ENCODE measurements at regions not wholly inside any gene's neighbourhood (a gene's known extent, or its start where the extent isn't known, plus 50 kb on each side); places are given as distances from the start of the nearest gene placed in this dataset.
A peak's percentile ranks its signal among the peaks of the same experiment; 100 is the strongest.

- peak overlapping the region; percentile 12 for H3K4ac ChIP-seq (ENCODE audit: low read depth, low read length)
- no peak overlapping the region for H2AK5ac ChIP-seq (ENCODE audit: low read length)
- no peak overlapping the region for H3K56ac ChIP-seq (ENCODE audit: low read length)
- no peak overlapping the region for H3K4me2 ChIP-seq (ENCODE audit: low read length)
- H2BK15ac ChIP-seq (replicated peaks; ENCODE audit: low read depth), result no peak overlapping the region
- no peaks in the 10 kb centered on the region for H3K4me1 ChIP-seq (ENCODE audit: control insufficient read depth, low read depth, low read length)
- no peak overlapping the region for H3K9ac ChIP-seq (ENCODE audit: low read length)
- H3K79me2 ChIP-seq (ENCODE audit: control insufficient read depth, insufficient read depth, low read length), result no peaks in the 10 kb centered on the region
- no peak overlapping the region for H4K5ac ChIP-seq (ENCODE audit: low read length)
- DNase-seq, result peak; percentile 61
- no peak overlapping the region for H3K27ac ChIP-seq (ENCODE audit: low read depth, low read length)
- H3K36me3 ChIP-seq (ENCODE audit: control insufficient read depth, insufficient read depth, low read length), result no peaks in the 10 kb centered on the region
- H3K27me3 ChIP-seq (ENCODE audit: insufficient read depth, low read length, poor library complexity), result no peaks in the 10 kb centered on the region
- H4K8ac ChIP-seq (ENCODE audit: low read depth, low read length), result no peak overlapping the region
- WGBS (ENCODE audit: extremely low coverage, insufficient coverage, low lambda C conversion rate), result no CpG with 5 or more reads among the region's 1 CpG
- H3K18ac ChIP-seq (ENCODE audit: low read length), result no peak overlapping the region
- H3K79me1 ChIP-seq (ENCODE audit: low read length), result no peaks in the 10 kb centered on the region
- no peak overlapping the region for H3K23ac ChIP-seq (ENCODE audit: low read length)
- no peak overlapping the region for H2BK120ac ChIP-seq (ENCODE audit: low read depth, low read length)
- H3K4me3 ChIP-seq (ENCODE audit: low read length), result no peak overlapping the region
- no peak overlapping the region for H2BK5ac ChIP-seq (ENCODE audit: low read length)
These were observed 241.0 kb upstream of the POF1B start for GRCh38 chrX:85620466-85620865.

DNA sequence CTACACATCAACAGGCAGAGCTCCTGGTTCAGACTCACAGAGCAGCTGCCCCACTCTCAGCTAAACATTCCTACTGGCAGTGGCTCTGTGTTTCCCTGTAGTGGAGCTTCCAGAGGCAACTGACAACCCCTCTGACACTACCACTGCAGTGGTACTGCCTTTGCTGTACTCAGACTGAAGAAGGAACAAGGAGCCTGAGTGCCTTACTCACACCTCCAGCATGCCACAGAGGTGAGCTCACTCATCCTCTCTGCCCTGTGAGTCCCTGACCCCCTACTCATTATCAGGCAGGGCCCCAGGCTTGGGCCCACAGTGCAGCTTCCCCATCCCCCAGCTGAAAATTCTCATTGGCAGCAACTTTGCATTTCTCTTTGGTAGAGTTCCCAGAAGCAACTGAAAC lies 240.5 kb upstream of the POF1B start:
- peak; percentile 94 for DNase-seq

DNA sequence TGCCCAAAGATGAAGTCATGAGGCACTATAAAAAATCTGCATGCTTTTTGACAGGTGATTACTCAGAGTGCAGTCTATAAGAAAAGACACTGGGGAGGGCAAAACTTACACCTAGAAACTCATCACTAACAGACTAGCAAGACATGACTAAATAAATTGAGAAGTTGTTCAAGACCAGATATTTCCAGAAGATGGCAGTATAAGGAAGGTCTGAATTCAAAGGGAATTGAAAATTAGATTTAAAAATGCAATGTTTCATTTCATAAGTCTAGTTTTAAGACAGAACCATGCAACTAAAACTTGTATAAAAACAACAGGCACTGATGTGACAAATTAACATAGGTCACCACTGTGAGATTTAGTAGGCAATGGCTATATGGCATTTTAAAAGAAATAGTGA lies 232.5 kb upstream of the POF1B start:
- Histone ChIP-seq H2BK120ac (ENCODE audit: low read depth, low read length) (no peak overlapping the region), H3K4me2 (ENCODE audit: low read length) (no peak overlapping the region), H2BK5ac (ENCODE audit: low read length) (no peak overlapping the region), H4K8ac (ENCODE audit: low read depth, low read length) (no peak overlapping the region), H3K4ac (ENCODE audit: low read depth, low read length) (no peak overlapping the region), H3K4me3 (ENCODE audit: low read length) (no peak overlapping the region), H2BK15ac (replicated peaks; ENCODE audit: low read depth) (no peak overlapping the region), H3K23ac (ENCODE audit: low read length) (no peak overlapping the region), H3K27ac (ENCODE audit: low read depth, low read length) (no peak overlapping the region), H3K56ac (ENCODE audit: low read length) (no peak overlapping the region), H2AK5ac (ENCODE audit: low read length) (no peak overlapping the region), H3K9ac (ENCODE audit: low read length) (no peak overlapping the region), H3K79me1 (ENCODE audit: low read length) (no peaks in the 10 kb centered on the region), H3K27me3 (ENCODE audit: insufficient read depth, low read length, poor library complexity) (no peaks in the 10 kb centered on the region), H3K36me3 (ENCODE audit: control insufficient read depth, insufficient read depth, low read length) (no peaks in the 10 kb centered on the region), H3K18ac (ENCODE audit: low read length) (no peak overlapping the region), H4K5ac (ENCODE audit: low read length) (no peak overlapping the region), H3K79me2 (ENCODE audit: control insufficient read depth, insufficient read depth, low read length) (no peaks in the 10 kb centered on the region), H3K4me1 (ENCODE audit: control insufficient read depth, low read depth, low read length) (no peaks in the 10 kb centered on the region)
- DNase-seq, result no peak

More for the DNA sequence above, 240.5 kb upstream of the POF1B start:
- H3K23ac ChIP-seq (ENCODE audit: low read length), result no peak overlapping the region
- no peaks in the 10 kb centered on the region for H3K79me1 ChIP-seq (ENCODE audit: low read length)
- peak overlapping the region; percentile 29 for H3K56ac ChIP-seq (ENCODE audit: low read length)
- no peak overlapping the region for H2BK120ac ChIP-seq (ENCODE audit: low read depth, low read length)
- H4K8ac ChIP-seq (ENCODE audit: low read depth, low read length), result no peak overlapping the region
- no peak overlapping the region for H3K9ac ChIP-seq (ENCODE audit: low read length)
- no peaks in the 10 kb centered on the region for H3K4me1 ChIP-seq (ENCODE audit: control insufficient read depth, low read depth, low read length)
- H2BK5ac ChIP-seq (ENCODE audit: low read length), result no peak overlapping the region
- H3K27me3 ChIP-seq (ENCODE audit: insufficient read depth, low read length, poor library complexity), result no peaks in the 10 kb centered on the region
- peak overlapping the region; percentile 27 for H3K27ac ChIP-seq (ENCODE audit: low read depth, low read length)
- H3K18ac ChIP-seq (ENCODE audit: low read length), result peak overlapping the region; percentile 23
- no peak overlapping the region for H2AK5ac ChIP-seq (ENCODE audit: low read length)
- H3K79me2 ChIP-seq (ENCODE audit: control insufficient read depth, insufficient read depth, low read length), result no peaks in the 10 kb centered on the region
- H2BK15ac ChIP-seq (replicated peaks; ENCODE audit: low read depth), result no peak overlapping the region
- H3K36me3 ChIP-seq (ENCODE audit: control insufficient read depth, insufficient read depth, low read length), result no peaks in the 10 kb centered on the region
- peak overlapping the region; percentile 87 for H3K4ac ChIP-seq (ENCODE audit: low read depth, low read length)
- H4K5ac ChIP-seq (ENCODE audit: low read length), result no peak overlapping the region
- H3K4me2 ChIP-seq (ENCODE audit: low read length), result no peak overlapping the region
- no peak overlapping the region for H3K4me3 ChIP-seq (ENCODE audit: low read length)

DNA sequence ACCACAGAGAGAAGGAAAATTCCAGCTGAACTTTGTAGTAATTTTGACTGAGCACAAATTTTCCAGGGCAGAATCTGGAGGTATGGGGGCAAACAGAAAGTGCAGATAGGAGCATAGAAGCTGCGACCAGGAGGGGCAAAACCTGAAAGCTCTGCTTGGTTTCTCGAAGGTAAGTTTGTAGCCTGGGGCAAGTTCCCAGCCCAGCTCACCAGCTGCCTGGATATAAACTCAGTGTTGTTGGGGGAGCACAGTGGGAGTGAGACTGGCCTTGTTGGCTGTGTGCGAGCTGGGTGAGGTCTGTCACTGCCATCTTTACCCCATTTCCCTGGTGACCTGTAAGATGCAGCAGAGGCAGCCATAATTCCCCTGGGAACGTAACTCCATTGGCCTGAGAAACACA lies 213.5 kb upstream of the POF1B start:
- no CpG with 5 or more reads among the region's 4 CpGs for WGBS (ENCODE audit: extremely low coverage, insufficient coverage, low lambda C conversion rate)
- no peak overlapping the region for H3K4me2 ChIP-seq (ENCODE audit: low read length)

DNA sequence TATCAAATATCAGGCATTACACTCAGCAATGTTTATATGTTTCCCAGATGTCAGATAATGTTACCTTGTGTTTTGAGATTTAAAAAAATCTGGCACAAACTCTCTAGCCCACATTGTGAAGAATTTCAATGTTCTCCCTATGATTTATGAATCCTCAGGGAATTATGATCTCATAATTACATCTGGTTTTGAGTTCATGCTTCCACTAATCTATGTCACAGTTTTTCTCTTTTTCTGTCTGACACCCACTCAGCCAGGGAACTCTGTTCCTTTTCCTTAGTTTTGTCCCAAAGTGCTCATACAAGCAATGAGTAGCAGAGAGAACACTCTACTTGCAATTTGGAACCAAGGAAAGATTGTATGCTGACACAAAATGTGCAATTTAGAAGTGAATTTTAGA lies 212.1 kb upstream of the POF1B start:
- H3K4me2 ChIP-seq (ENCODE audit: low read length), result no peak overlapping the region
- no peak overlapping the region for H3K4me3 ChIP-seq (ENCODE audit: low read length)
- no peaks in the 10 kb centered on the region for H3K79me2 ChIP-seq (ENCODE audit: control insufficient read depth, insufficient read depth, low read length)
- no peak overlapping the region for H2AK5ac ChIP-seq (ENCODE audit: low read length)
- H3K36me3 ChIP-seq (ENCODE audit: control insufficient read depth, insufficient read depth, low read length), result no peaks in the 10 kb centered on the region
- H3K79me1 ChIP-seq (ENCODE audit: low read length), result no peaks in the 10 kb centered on the region
- H2BK5ac ChIP-seq (ENCODE audit: low read length), result no peak overlapping the region
- no peak overlapping the region for H3K27ac ChIP-seq (ENCODE audit: low read depth, low read length)
- no peak overlapping the region for H4K5ac ChIP-seq (ENCODE audit: low read length)
- H3K4me1 ChIP-seq (ENCODE audit: control insufficient read depth, low read depth, low read length), result no peaks in the 10 kb centered on the region
- no peak overlapping the region for H3K18ac ChIP-seq (ENCODE audit: low read length)
- H2BK15ac ChIP-seq (replicated peaks; ENCODE audit: low read depth), result no peak overlapping the region
- H4K8ac ChIP-seq (ENCODE audit: low read depth, low read length), result no peak overlapping the region
- H3K56ac ChIP-seq (ENCODE audit: low read length), result no peak overlapping the region
- no peak overlapping the region for H3K23ac ChIP-seq (ENCODE audit: low read length)
- no peak overlapping the region for H2BK120ac ChIP-seq (ENCODE audit: low read depth, low read length)
- no peak for DNase-seq
- no peak overlapping the region for H3K4ac ChIP-seq (ENCODE audit: low read depth, low read length)
- H3K27me3 ChIP-seq (ENCODE audit: insufficient read depth, low read length, poor library complexity), result no peaks in the 10 kb centered on the region
- no peak overlapping the region for H3K9ac ChIP-seq (ENCODE audit: low read length)

More for the DNA sequence above, 213.5 kb upstream of the POF1B start:
- Histone ChIP-seq H2BK5ac (ENCODE audit: low read length) (no peak overlapping the region), H3K4ac (ENCODE audit: low read depth, low read length) (no peak overlapping the region), H3K79me1 (ENCODE audit: low read length) (no peaks in the 10 kb centered on the region), H3K27ac (ENCODE audit: low read depth, low read length) (no peak overlapping the region), H3K4me3 (ENCODE audit: low read length) (no peak overlapping the region), H4K8ac (ENCODE audit: low read depth, low read length) (no peak overlapping the region), H4K5ac (ENCODE audit: low read length) (no peak overlapping the region), H3K9ac (ENCODE audit: low read length) (no peak overlapping the region), H2AK5ac (ENCODE audit: low read length) (no peak overlapping the region), H3K18ac (ENCODE audit: low read length) (no peak overlapping the region), H2BK120ac (ENCODE audit: low read depth, low read length) (no peak overlapping the region), H3K23ac (ENCODE audit: low read length) (no peak overlapping the region), H3K36me3 (ENCODE audit: control insufficient read depth, insufficient read depth, low read length) (no peaks in the 10 kb centered on the region), H3K56ac (ENCODE audit: low read length) (no peak overlapping the region), H3K27me3 (ENCODE audit: insufficient read depth, low read length, poor library complexity) (no peaks in the 10 kb centered on the region), H3K79me2 (ENCODE audit: control insufficient read depth, insufficient read depth, low read length) (no peaks in the 10 kb centered on the region), H3K4me1 (ENCODE audit: control insufficient read depth, low read depth, low read length) (no peaks in the 10 kb centered on the region), H2BK15ac (replicated peaks; ENCODE audit: low read depth) (no peak overlapping the region)
- no peak for DNase-seq

GRCh38 chrX:85590638-85591037 lies 211.2 kb upstream of the POF1B start:
- Histone ChIP-seq H4K8ac (ENCODE audit: low read depth, low read length) (no peak overlapping the region), H3K27ac (ENCODE audit: low read depth, low read length) (no peak overlapping the region), H3K36me3 (ENCODE audit: control insufficient read depth, insufficient read depth, low read length) (no peaks in the 10 kb centered on the region), H3K56ac (ENCODE audit: low read length) (no peak overlapping the region), H3K18ac (ENCODE audit: low read length) (no peak overlapping the region), H4K5ac (ENCODE audit: low read length) (no peak overlapping the region), H3K4me1 (ENCODE audit: control insufficient read depth, low read depth, low read length) (no peaks in the 10 kb centered on the region), H3K79me1 (ENCODE audit: low read length) (no peaks in the 10 kb centered on the region), H3K4me3 (ENCODE audit: low read length) (no peak overlapping the region), H2BK5ac (ENCODE audit: low read length) (no peak overlapping the region), H3K27me3 (ENCODE audit: insufficient read depth, low read length, poor library complexity) (no peaks in the 10 kb centered on the region), H3K9ac (ENCODE audit: low read length) (no peak overlapping the region), H3K23ac (ENCODE audit: low read length) (no peak overlapping the region), H2BK120ac (ENCODE audit: low read depth, low read length) (no peak overlapping the region), H3K4me2 (ENCODE audit: low read length) (no peak overlapping the region), H3K79me2 (ENCODE audit: control insufficient read depth, insufficient read depth, low read length) (no peaks in the 10 kb centered on the region), H3K4ac (ENCODE audit: low read depth, low read length) (no peak overlapping the region), H2BK15ac (replicated peaks; ENCODE audit: low read depth) (no peak overlapping the region), H2AK5ac (ENCODE audit: low read length) (no peak overlapping the region)
- no CpG with 5 or more reads among the region's 2 CpGs for WGBS (ENCODE audit: extremely low coverage, insufficient coverage, low lambda C conversion rate)
- DNase-seq, result peak; percentile 91
